Epithelial cell of esophagus (primary cell): ENCODE measurements at regions not wholly inside any gene's neighbourhood (a gene's known extent, or its start where the extent isn't known, plus 50 kb on each side); places are given as distances from the start of the nearest gene placed in this dataset.

Experiments
- DNase-seq: peaks from one replicate; pipeline ENCODE4 v3.0.0; 2010; ENCODE audit warnings: low read depth
- H3K4me3 ChIP-seq: 2 replicates; pipeline ENCODE4 v1.5.1; 2011; ENCODE audit warnings: mild to moderate bottlenecking, low read length, control low read depth
- TF ChIP-seq, protein P1 (sequence below): IDR thresholded peaks from 2 replicates; pipeline ENCODE4 v1.5.1; 2011; ENCODE audit warnings: low read depth, mild to moderate bottlenecking, low read length, control low read depth, inconsistent platforms; ENCODE audit not compliant: insufficient read depth; ENCODE audit errors: missing control alignments

DNA sequence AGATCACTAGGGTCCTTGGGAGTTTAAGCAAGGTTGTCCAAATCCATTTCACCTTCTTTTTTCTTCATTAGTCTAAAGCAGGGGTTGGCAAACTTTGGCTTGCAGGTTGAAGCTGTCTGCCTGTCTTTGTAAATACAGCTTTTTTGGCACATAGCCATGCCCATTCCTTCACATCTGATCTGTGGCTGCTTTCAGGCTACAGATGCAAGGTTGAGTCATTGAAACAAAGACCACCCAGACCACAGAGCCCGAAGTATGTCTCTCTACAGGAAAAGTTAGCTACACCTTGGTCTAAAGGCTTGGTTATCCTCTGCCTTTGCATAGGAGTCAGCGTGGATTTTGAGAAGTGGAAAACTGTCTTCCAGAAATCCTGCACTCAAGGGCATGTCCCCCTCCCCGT is 238.1 kb upstream of the STS start:
- TF ChIP-seq, protein P1, sequence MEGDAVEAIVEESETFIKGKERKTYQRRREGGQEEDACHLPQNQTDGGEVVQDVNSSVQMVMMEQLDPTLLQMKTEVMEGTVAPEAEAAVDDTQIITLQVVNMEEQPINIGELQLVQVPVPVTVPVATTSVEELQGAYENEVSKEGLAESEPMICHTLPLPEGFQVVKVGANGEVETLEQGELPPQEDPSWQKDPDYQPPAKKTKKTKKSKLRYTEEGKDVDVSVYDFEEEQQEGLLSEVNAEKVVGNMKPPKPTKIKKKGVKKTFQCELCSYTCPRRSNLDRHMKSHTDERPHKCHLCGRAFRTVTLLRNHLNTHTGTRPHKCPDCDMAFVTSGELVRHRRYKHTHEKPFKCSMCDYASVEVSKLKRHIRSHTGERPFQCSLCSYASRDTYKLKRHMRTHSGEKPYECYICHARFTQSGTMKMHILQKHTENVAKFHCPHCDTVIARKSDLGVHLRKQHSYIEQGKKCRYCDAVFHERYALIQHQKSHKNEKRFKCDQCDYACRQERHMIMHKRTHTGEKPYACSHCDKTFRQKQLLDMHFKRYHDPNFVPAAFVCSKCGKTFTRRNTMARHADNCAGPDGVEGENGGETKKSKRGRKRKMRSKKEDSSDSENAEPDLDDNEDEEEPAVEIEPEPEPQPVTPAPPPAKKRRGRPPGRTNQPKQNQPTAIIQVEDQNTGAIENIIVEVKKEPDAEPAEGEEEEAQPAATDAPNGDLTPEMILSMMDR = no peak
- DNase-seq = no peak

DNA sequence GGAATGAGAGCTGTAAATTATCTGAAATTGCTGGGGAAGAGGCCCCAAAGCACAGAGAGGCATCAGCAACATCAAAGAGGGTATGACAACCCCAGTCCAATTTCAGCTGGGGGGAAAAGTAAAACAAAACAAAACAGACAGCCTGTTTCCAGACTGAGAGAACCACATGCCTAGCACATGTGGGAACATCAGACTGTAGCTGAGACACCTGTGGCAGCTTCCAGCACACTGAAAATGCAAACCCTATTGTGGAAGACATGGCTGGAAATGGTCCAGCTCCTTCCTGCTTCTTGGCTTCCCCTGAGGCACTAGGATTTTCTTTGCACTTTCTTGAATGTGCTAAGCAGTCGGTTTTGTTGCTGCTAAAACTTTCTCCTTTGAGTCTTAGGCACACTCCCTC is 240.9 kb upstream of the STS start:
- TF ChIP-seq, protein P1 = no peak

More for the DNA sequence above, 238.1 kb upstream of the STS start:
- H3K4me3 ChIP-seq = no peak overlapping the region

DNA sequence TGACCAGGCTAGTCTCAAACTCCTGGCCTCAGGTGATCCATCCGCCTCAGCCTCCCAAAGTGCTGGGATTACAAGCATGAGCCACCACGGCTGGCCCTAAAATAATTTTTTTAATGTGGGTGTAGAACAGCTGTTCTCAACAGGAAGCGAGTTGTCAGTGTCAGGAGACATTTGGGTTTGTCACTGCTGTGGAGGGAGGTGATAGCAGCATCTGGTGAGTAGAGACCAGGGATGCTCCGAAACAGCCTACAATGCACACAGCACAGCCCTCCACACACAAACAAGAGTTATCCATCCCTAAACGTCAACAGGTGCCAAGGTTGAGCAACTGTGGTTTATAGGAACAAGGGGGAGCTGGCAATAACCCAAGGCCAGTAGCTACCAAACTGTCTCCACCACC is 243.4 kb upstream of the STS start:
- DNase-seq = no peak
- TF ChIP-seq, protein P1 = no peak
- no peak overlapping the region for H3K4me3 ChIP-seq

More for the DNA sequence above, 240.9 kb upstream of the STS start:
- no peak overlapping the region for H3K4me3 ChIP-seq
- DNase-seq = no peak

DNA sequence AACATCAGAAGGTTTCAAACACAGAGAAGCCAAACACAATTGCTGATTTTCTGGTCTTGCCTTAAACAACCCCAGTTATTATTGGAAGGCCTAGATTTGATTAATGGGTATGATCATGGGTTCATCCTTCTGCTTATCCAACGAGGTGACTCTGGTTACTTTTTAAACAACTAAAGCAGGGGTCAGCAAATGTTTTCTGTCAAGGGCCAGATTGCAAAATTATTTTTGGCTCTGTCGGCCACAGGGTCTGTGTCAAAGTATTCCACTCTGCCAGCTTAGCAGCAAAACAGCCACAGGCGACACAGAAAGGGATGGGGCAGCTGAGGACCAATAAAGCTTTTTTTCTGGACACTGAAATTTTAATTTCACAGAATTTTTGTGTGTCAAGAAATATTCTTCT is 249.1 kb upstream of the STS start:
- DNase-seq = no peak
- H3K4me3 ChIP-seq = no peak overlapping the region
- TF ChIP-seq, protein P1 = no peak

DNA sequence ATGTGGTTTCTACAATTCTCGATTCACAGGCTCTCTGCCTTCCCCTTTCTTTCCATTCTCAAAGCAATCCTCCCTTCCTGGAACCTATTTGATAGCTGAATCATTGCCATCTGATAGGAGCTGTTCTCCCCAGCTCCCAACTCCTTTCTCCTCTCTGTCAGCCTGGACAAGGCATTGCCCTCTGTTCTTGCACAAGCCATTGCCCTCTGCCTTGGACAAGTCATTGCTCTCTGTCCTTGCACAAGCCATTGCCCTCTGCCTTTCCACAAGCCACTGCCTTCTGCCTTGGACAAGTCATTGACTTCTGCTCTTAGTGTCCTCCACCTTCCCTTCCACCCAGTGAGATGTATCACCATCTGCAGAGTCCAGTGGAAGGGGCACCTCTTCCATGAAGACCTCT is 256.1 kb upstream of the STS start:
- TF ChIP-seq, protein P1 = no peak
- H3K4me3 ChIP-seq = no peak overlapping the region
- no peak for DNase-seq

DNA sequence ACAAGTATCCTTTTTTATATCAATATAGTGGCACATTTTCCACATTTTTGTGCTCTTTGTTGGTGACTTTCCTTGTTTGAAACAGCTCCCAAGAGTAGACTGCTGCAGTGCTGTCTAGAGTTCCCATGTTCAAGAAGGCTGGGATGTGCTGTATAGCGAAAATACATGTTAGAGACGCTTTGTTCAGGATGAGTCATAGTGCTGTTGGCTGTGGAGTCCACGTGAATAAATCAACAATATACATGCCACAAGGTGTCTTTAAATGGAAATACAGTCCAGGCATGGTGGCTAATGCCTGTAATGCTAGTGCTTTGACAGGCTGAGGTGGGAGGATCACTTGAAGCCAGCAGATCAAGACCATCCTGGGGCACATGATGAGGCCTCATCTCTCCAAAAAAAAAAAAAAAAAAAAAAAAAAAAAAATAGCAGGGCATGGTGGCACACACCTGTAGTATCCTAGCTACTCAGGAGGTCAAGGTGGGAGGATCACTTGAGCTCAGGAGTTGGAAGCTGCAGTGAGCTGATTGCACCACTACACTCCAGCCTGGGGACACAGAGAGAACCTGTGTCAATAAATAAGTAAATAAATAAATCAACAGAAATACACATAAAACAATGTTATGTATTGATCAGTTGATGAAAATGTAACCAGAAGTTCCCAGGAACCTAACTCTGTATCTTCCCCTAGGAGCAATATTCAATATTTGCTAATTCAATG is 256.8 kb upstream of the STS start:
- DNase-seq = peak; percentile 2
- no peak overlapping the region for H3K4me3 ChIP-seq
- TF ChIP-seq, protein P1 = no peak

DNA sequence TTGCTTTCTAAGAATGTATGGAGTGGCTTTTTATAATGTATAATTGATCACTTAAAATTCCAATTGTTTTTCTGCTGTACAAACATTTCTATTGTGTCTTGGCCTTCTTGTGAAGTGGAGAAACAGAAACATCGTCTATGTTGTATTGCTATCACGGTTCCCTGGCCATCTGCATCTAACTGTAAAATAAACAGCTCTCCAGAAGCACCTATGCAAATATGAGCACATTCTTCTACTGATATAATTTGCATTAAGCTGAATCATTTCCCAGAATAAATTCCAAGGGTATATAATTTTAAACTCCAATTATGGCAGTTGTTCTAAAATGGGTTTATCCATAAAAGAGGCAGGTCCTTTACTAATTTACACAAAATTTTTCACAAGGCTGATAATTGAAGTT is 261.6 kb upstream of the STS start:
- DNase-seq = no peak
- TF ChIP-seq, protein P1 = no peak
- H3K4me3 ChIP-seq = no peak overlapping the region
